SKM-1 (cell line): ENCODE measurements at regions not wholly inside any gene's neighbourhood (a gene's known extent, or its start where the extent isn't known, plus 50 kb on each side); places are given as distances from the start of the nearest gene placed in this dataset.
"Not testable (repeated sequence)": the region's sequence is repeated elsewhere in the genome, so short reads cannot be mapped to it uniquely, and the experiment has no call there.

Source experiments
- DNase-seq: peaks from one replicate; lab custom pipeline; 2025; ENCODE audit not compliant: unreplicated experiment; lab: John Stamatoyannopoulos, UW

DNA sequence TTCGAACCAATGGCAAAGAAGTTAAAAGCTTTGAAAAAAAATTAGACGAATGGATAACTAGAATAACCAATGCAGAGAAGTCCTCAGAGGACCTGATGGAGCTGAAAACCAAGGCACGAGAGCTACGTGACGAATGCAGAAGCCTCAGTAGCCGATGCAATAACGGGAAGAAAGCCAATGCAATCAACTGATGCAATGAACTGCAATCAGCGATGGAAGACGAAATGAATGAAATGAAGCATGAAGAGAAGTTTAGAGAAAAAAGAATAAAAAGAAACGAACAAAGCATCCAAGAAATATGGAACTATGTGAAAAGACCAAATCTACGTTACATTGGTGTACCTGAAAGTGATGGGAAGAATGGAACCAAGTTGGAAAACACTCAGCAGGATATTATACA is 52.6 kb upstream of the MRPS30 start:
- not testable (repeated sequence) for DNase-seq

DNA sequence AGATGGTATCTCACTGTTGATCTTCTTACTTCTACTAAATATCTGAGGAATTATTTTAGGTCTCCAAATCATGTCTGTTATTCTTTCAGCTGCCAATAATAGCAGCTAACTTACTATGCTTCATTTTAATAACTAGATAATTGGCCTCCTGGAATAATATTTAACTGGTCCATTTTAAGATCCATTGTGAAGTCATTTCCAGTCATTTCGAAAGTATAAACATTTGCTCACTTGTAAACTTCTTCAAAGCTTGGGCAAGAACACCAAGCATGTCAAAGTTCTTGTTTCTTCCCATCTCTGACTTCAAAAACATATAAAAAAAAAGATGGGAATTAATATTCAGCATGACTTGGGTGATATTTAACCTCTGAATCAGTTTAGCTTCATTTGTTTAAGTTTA is 61.4 kb upstream of the MRPS30 start:
- no peak for DNase-seq

DNA sequence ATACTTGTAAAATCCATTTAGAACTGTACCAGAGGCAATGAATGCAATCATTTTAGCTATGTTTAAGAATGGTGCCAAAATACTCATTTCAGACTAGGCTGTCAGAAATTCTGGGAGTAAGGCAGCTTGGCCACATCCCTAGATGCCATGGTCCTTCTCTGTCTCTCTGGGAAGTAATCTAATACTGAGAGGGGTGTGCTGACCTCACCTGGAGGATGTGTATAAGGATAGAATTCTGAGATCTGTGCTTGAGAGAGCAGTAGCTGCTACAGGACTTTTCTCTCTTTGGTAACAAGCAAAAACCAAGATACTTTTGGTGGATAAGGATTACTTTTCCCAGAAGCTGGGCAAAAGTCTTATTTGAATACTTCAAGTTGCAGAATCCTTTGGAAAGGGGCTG is 68.1 kb upstream of the MRPS30 start:
- no peak for DNase-seq

DNA sequence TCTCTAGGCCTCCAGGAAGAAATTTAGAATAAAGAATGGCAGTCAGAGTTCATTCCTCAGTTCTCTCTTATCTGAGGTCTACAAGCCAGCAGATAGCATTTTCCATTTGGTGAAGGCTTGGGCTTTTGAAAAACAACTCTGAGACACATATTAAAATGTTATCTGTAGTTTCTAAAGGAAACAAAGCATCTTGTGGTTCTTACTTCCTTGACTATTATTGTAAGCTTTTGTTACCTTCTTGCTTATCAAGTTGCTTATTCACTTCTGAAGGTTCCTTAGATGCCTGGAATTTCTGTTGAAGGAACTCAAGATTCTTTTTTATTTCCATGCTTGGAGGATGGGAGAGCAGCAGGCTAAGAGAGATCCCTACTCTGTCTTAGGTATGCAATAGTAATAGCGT is 79.2 kb upstream of the MRPS30 start:
- DNase-seq: no peak

DNA sequence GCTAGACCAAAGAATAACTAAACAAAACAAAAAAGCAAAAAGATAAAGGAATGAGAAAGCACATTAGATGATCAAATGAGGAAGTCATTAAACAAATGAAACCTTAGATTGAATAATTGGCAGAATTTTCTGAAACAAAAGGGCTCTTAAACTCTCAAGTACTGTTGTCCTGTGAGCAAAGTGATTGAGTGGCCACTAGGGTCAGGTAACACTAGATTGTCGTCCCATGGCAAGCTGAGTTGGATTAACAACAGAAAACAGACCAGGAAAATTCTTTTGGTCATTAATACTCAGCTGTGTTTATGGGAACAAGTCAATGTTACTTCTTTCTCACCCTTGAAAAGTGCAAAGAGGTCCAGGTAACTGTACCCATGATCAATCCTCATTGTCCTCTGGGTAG is 81.6 kb upstream of the MRPS30 start:
- no peak for DNase-seq

DNA sequence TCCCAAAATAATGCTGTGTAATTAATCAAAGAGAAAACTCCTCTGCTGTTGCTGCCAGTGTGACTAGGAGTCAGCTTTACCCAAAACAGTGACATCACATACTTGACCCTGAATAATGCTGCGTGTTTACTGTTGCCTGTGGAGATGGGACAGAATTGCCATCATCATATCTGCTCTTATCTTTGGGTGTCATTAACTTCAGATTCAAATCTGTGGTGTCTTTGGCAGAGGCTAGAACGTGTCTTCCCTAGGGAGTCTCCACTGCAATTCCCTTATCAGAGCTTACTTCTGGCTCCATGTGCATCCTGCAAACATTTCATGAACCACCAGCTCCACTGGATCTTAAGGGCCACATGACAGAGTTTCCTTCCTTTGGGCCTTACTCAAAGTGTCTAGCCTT is 88.9 kb upstream of the MRPS30 start:
- no peak for DNase-seq

DNA sequence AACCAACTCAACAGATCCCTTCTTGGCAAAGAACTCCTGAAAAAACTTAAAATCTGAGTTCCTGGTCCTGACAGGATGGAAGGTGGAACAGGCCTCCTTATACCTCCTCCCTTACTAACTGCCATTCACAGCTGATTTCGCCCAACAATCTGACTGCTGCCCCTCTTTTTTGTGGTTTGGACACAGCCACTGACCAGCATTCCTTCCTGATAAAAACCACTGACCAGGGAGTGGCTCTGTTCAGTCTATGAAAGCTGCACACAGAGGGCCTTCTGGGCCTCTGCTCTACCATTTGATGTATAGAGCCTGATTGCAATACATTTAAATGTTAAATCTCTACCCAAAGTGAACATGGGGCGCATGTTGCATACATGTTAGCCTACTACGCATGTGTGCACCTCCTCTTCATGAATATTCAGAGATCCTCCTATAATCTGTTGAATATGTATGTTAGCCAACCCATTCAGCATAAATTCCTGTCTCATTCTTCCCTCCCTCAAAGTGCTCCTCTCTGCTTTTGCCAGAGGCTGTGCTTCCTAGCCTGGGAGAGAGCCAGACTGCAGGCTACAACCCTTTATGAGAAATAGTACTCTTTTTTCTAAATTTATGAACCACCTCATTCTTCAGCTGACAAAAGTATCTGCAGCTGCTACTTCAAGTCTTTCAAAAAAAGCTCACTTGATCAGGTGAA is 93.7 kb upstream of the MRPS30 start:
- no peak for DNase-seq

DNA sequence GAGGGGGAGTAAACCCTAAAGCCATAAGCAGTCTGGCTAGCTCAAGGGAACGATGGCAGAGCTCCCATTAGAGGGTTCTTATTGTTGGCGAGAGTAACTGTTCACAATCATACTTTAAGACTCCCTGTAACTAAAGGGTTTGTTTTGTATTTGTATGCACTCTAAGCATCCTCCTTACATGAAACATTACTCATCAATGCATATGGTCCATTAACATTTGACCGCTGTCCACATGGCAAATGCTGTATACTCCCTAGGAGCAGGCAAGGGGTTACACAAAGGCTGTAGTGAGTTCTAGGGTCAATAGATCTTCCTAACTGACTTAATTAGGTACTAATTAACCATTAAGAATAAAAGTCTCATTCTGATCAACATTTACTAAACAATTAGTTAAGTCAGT is 95.3 kb upstream of the MRPS30 start:
- no peak for DNase-seq

DNA sequence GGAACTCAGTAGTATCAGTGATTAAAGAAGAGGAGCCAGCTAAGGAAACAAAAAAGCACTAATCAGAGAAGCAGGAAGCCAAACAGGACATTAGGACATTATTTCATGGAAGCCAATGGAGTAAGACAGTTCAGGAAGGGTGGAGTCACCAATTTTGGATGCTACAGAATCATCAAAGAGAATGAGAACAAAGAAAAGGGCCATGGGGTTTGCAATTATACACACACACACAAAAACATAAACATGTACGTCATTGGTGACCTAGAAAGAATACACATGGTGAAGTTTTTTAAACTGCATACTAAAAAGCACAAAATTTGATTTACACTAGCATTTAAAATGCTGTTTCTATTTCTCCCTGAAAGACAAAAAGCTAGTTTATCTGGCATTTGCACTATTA is 96.8 kb upstream of the MRPS30 start:
- DNase-seq: no peak

DNA sequence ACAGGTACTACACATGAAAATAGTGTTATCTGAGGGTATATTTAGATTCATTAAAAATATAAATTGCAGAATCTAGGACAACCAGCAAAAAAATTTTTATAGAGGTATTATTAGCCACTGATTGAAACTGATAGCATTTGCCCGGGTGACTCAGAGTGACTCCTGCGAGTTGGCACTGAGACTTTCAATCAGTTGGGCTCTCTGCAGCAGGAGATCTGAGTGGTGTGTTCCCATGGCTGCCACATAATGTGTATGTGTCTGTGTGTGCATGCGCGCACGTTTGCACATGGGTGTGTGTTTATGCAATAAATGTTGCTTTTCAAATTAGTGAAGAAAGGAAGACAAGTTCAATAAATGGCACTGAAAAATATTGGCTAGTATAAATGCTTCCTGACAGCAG is 100.1 kb upstream of the MRPS30 start:
- no peak for DNase-seq

DNA sequence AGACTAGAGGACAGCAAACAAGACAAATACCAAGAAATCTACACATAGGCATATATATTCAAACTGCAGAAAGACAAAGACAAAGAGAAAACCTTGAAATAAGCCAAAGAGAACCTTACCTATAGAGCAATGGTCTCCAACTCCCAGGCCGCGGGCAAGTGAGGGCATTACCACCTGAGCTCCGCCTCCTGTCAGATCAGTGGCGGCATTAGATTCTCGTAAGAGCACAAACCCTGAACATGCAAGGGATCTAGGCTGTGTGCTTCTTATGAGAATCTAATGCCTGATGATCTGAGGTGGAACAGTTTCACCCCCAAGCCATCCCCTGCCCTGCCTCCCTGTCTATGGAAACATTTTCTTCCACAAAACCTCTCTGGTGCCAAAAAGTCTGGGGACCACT is 101.0 kb upstream of the MRPS30 start:
- no peak for DNase-seq

DNA sequence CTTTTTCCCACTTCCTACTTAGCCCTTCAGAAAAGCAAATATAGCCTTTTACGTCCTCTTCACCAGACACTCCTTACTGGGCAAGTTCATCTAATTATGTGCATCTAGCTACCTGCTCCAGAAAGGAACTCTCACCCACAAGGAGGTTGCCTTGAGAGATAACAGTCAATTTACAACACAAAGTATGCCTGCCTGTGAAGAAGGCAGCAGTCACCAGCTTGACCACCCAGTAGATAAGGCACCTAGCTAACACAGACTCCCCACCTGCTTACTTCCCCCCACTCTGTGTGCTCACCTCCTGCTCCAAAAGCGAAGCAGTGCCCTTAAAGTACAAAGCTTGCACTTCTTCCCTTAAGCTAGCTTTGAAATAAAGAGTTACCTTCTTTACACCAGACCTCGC is 111.7 kb upstream of the MRPS30 start:
- no peak for DNase-seq

DNA sequence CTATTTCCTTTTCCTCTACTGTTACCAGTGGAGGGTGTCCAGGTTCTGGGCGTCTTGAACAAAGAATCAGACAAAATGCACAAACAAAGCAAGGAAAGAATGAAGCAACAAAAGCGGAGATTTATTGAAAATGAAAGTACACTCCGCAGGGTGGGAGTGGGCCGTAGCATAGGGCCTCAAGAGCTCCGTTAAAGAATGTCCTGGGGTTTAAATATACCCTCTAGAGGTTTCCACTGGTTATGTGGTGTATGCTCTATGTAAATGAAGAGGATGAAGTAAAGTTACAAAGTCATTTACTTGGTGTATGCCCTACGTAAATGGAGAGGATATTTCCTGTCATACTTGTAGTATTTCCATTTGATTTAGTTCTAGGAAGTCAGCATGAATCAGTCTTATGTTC is 113.5 kb upstream of the MRPS30 start:
- no peak for DNase-seq

DNA sequence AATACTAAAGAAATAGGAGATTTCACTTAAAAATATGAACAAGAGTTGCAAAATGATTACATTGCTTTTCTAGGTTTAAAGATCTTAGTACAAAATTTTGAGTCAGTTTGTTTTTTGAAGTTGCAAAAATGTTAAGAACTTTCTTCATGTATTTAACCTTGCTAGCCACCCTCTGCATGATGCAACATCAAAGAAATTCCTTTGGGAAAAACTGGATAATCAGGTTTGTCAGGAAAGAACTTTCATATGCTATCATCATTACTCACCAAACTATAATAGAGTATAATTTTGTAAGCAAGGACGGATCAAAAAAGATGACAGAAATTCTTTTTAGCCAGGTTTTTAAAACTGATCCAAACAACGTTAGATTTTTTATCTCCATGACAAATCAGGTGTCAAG is 116.9 kb upstream of the MRPS30 start:
- DNase-seq: no peak

DNA sequence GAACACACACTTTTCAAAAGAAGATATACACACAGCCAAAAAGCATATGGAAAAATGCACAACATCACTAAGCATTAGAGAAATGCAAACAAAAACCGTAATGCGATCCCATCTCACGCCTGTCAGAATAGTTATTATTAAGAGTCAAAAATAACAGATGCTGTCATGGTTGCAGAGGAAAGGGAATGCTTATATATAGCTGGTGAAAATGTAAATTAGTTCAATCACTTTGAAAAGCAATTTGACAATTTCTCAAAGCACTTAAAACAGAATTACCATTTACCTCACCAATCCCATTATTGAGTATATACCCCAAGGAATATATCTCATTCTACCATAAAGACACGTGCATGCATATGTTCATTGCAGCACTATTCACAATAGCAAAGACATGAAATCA is 126.8 kb upstream of the MRPS30 start:
- no peak for DNase-seq

DNA sequence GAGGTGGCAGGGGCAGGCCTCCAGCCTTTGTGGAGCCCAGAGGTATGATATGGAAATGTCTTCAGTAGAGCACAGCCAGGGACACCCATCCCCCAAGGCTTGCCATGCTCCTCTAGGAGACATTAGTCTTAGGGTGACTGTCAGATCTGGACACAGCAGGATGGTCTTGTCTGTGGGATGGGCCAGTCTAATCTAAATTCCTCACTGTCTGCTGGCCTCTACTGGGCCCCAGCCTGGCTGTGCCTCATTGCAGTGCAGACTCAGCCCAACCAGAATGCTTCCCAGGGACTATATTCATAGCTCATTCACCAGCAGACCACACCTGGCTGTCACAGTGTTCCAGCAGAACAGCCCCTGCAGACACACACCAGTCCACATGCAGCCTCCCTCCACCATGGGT is 129.5 kb upstream of the MRPS30 start:
- no peak for DNase-seq

DNA sequence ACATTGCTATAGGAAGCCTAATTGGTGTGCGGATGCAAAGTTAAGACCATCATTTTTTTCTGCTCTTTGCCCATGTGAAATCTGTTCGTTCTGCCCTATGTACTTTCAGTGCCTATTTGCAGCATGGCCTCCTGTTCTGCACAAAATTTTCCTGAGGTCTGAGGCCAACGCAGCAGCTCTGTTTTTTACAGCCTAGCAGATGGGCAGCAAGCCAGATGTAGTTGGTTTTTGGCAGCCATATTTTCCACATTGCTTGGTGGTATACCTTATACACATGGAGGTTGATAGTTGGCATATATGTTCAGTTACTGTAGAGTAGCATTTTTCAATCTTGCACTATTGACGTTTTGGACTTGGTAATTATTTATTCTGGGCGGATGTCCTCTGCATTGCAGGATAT is 133.5 kb upstream of the MRPS30 start:
- no peak for DNase-seq

DNA sequence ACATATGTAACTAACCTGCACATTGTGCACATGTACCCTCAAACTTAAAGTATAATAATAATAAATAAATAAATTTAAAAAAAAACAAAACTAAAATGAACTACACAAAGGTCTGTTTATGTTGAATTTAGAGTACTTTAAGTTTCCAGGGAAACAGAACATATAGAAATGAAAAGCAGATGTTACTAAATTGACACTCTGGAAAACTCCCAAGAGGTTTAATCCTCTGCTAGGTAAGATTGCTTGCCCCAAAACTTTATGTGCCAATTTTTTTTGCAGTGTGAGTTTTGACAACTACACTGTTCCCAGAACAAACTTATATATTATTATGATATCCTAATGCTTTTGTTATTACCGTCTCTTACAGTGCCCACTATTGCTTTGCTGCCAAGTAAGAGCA is 134.3 kb upstream of the MRPS30 start:
- DNase-seq: no peak

DNA sequence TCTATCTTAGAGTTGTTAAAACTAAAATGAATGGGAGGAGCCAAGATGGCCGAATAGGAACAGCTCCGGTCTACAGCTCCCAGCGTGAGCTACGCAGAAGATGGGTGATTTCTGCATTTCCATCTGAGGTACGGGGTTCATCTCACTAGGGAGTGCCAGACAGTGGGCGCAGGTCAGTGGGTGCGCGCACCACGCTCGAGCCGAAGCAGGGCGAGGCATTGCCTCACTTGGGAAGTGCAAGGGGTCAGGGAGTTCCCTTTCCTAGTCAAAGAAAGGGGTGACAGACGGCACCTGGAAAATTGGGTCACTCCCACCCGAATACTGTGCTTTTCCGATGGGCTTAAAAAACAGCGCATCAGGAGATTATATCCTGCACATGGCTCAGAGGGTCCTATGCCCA is 140.3 kb upstream of the MRPS30 start:
- not testable (repeated sequence) for DNase-seq

DNA sequence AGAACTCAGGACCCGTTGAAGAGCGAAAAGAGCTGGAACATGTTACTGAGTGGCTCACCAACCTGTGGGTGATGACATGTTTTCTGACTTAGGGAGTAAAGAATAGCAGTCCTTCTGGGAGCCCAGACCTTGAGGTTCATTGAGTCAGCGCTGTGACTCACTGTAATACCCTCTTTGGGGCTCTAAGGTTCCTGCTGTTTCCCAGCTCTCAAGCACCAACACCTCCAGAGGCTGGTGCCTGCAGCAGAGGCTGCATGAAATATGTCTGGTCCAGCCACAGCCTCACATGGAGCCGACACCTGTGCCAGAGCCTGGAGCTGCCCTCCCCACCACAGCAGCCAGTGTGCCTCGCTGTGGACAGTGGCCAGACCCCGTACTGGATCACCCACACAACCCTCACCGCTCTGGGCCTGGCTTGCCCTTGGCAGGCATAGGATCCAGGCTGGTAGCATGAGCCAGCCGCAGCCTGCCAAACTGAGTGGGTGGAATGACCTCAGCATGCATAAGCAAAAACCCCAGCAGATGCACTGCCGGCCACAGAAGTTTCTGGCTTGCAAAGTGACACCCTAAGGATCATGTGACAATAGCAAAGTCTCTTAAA is 143.5 kb upstream of the MRPS30 start:
- no peak for DNase-seq

DNA sequence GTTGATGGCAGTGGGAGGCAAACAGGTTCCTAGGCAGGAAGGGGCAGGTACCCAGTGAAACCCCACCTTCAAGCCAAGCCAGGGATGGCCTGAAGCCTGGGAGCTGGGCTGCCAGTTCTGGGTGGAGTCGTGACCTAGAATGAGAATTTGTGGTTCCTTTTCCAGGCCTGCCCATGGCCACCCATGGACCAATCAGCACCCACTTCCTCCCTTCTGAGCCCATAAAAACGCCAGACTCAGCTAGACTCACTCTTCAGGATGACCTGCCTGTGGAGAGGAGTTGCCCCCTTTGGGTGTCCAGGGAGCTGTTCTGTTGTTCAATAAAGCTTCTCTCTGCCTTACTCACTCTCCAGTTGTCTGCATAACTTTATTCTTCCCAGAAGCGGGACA is 144.0 kb upstream of the MRPS30 start:
- DNase-seq: no peak

DNA sequence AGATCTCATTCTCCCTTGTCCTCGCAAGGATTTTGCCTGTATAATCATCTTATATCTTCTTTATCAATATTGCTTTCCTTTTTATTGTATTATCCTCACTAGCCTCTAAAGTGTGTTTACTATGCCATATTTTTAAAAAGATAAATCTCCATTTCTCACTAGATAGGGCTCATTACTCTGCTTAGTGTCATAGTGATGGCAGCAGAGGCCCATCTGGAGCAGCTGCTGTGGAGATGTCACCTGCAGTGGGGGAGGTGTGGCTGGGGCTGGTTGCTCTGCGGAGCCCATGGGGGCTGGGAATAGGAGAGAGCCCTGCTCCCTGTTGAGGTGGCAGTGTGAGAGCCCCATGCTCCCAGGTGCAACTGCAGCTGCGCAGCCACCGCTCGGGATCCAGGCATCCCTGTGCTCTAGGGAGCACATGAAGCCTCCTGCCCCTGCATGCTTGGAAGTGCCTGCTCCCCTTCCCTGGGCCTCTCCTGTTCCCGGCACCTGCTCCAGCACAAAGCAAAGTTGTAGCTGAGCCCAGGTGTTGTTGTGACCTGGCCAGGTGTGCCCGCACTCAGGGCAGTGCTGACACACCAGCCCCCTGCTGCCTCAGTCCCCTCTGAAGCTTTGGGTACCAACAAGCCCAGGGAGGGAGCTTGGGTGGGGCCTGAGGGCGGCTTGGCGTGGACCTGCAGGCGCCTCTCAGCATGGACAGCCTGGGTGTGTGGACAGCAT is 144.6 kb upstream of the MRPS30 start:
- DNase-seq: no peak

DNA sequence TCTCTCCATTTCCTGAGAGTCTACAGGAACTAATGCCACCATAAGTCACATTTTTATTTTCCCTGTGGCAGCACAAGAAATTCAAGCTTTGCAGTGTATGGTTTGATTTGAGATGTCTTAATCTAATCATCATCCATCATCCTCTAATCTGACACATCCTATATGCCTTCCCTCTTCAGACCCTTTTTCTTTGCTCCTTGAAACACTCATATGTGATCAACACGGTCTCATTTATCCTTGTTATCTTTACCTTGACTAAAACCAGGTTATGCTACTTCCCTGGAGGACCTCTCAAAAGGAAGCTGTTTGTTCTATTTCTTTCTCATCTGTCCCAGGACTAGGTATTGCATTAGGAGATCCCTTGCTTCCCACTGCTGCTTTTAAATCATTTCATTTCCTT is 146.9 kb upstream of the MRPS30 start:
- DNase-seq: no peak
